ENCODE measurements at regions not wholly inside any gene's neighbourhood (a gene's known extent, or its start where the extent isn't known, plus 50 kb on each side); places are given as distances from the start of the nearest gene placed in this dataset.
"Not testable (repeated sequence)": the region's sequence is repeated elsewhere in the genome, so short reads cannot be mapped to it uniquely, and the experiment has no call there.

DNA sequence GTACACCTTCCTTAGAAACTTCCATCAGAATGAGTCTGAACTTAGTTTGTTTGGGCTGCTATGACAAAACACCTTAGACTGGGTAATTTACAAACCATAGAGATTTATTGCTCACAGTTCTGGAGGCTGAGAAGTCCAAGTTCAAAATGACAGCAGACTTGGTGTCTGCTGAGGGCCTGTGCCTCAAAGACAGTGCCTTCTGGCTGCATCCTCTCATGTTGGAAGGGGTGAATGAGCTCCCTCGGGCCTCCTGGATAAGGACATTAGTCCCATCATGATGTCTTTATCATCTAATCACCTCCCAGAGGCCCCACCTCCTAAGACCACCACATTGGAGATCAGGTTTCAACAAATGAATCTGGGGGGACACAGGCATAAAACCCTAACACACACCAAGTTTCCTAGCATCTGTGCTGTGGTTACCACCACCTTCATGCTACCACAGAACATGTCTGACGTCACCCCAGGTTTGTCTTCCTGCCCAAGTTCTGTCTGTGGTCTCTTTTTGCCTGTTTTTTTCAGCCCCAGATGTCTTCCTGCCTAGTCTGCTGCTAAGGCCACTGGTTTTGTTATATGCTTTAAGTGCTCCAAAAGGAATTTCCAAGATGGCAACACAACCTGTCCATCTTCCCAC, 150.9 kb upstream of the COBL start:
- DNase-seq = peak; percentile 4

GRCh38 chr7:51459809-51460208, 143.2 kb upstream of the COBL start:
- DNase-seq = no peak

- DNase-seq = no peak
Measured at GRCh38 chr7:51458693-51459092, 142.1 kb upstream of the COBL start.

GRCh38 chr7:51457079-51457478, 140.5 kb upstream of the COBL start:
- DNase-seq = no peak

- DNase-seq = no peak
Measured at GRCh38 chr7:51456431-51457060, 139.9 kb upstream of the COBL start.

DNA sequence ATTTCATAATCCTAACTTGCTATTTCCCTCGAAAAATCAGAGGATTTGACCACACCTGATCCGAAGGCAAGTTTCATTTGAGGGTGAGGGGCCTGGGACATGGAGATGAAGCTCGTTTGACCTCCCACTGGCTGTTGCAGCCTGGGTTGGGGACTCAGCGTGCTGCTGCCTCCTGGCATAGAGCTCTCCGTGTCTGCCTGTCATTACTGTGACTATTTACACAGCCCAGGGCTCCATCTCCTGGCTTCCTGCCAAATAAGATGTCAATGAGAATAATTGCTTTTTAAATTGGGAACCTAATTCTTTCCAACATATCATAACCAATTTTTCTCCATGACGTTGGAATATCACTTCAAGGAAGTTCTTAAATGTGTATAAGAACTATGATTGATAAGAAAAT, 139.3 kb upstream of the COBL start:
- DNase-seq = no peak

GRCh38 chr7:51455513-51455912, 138.9 kb upstream of the COBL start:
- no peak for DNase-seq

DNA sequence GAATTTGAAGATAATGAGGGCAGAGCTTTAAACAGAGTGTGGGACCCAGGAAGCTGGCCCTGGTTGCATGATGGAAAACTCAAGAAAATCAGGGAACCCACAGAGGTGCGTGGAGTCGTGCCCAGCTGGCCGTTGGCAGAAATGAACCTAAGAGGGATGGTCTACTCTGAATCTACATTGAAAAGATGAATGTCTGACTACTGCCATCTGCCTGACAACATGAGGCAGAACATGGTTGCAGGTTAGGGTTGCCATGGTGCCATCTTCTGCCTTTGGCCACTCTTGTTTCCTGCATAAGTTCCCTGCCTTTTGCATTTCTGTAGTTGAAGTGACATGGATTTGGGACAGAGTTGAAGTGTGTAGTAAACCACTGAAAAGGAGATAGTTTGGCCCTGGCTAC, 138.5 kb upstream of the COBL start:
- no peak for DNase-seq

DNA sequence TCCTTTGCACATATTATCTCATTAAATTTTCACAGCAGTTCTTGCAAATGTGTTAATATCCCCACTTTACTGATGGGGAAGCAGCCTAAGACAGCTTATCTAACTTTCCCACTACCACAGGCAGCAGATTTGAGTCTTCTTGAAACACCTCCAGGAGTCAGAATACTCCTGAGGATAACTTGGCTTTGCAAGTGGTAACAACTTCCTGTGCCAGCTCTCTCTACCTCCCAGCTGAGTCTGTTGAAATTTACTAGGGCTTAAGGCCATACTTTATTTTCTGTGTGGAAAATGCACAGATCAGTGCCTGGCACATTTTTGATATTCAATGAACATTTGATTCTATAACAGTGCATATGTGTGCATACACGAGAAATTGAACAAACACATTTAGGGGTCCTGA, 136.1 kb upstream of the COBL start:
- DNase-seq = no peak

DNA sequence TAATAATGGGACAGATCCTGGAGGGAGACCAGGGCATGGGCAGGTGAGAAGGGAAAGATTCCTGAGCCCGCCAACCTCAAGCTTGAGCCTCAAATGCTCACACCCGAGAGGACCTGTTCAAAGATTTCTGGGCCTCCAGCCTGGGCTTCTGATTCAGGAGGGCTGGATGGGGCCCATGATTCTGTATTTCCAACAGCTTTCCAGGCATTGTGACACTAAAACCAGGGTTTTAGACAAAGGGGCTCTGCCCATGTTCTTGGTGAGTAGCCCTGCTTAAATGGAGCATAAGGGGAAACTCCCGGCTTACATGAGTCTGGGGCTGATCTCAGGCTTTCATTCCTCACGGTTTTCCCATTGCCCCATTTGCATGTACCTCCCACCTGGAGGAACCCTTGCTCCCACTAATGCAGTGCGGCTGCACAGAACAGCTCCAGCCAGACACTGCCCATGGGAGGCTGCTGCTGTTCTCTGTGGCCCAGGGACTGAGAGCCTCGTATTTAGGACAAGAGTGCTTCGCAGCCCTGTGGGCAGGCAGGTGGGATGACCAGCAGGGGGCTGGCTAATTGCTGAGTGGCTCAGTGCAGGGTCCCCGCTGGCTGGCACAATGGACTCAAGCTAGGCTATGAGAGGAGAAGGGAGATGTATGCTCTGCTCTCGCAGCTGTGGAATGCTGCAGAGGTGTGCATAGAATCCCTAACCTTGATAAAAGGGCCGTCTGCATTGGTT, 135.3 kb upstream of the COBL start:
- DNase-seq = no peak

DNA sequence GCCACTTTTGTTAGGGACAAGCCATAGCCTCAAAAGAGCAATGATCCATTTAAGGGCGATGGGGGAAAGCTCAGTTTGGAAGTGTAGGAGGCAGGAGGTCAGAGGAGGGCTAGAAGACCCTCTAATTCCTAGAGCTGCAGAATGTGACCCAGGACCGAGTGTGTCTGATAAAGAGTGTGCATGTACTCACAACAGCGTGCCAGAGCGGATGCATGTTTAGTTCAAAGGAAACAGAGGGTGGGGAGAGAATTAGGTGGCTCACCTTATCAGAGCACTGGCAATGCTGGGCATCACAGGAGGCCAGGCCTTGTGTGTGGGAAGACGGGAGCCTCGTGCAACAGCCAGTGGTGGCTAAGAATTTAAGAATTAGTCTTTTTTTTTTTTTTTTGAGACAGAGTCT, 133.9 kb upstream of the COBL start:
- DNase-seq = no peak

- no peak for DNase-seq
Measured at GRCh38 chr7:51446785-51447184, 130.2 kb upstream of the COBL start.

DNA sequence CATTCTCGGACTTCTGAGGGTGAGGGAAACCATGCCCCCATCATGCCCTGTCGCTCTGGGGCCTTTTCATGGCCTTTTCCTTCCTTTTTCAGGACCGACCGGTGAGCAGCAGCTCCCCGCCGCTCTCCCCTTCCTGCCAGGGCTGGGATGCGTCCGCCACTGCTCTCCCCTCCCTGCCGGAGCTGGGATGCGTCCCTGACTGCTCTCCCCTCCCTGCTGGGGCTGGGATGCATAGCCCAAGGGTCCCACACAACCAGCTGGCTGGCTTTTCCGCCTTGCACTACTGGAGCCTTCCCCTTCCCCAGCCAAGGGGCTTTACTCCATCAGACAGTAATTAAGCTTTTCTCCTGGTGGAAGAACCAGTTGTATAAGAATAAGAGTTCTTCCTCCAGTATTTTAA, 129.7 kb upstream of the COBL start:
- no peak for DNase-seq

GRCh38 chr7:51444936-51445335, 128.3 kb upstream of the COBL start:
- no peak for DNase-seq

- DNase-seq = peak; percentile 58
Measured at GRCh38 chr7:51430480-51431086, 114.0 kb upstream of the COBL start.

GRCh38 chr7:51428217-51428887, 111.7 kb upstream of the COBL start:
- no peak for DNase-seq

GRCh38 chr7:51426163-51426562, 109.6 kb upstream of the COBL start:
- DNase-seq = no peak

DNA sequence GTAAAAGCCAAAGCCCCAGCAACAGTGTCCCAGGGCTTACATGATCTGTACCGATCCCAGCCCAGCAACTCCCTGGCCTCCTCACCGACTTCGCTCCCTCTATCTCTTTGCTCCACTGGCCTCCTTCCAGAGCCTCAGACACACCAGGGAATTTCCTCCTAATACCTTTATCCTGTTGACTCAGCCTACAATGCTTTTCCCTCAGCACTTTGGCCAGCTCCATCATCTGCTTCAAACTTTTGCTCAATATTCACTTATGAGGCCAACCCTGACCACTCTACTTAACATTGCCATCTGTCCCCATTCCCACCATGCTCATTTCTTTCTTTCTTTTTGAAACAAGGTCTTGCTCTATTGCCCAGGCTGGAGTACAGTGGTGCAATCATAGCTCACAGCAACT, 93.3 kb upstream of the COBL start:
- DNase-seq = not testable (repeated sequence)

DNA sequence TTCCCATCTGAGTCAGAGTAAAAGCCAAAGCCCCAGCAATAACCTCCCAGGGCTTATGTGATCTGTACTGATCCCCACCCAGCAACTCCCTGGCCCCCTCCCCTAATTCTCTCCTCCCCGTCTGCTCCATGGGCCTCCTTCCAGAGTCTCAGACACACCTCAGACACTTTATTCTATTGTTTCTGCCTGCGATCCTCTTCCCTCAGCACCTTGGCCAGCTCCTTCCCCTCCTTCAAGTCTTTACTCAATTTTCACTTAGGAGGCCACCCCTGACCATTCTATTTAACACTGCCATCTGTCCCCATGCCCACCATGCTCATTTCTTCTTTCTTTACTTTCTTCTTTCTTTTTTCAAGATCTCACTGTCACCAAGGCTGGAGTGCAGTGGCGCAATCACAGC, 81.0 kb upstream of the COBL start:
- DNase-seq = not testable (repeated sequence)

DNA sequence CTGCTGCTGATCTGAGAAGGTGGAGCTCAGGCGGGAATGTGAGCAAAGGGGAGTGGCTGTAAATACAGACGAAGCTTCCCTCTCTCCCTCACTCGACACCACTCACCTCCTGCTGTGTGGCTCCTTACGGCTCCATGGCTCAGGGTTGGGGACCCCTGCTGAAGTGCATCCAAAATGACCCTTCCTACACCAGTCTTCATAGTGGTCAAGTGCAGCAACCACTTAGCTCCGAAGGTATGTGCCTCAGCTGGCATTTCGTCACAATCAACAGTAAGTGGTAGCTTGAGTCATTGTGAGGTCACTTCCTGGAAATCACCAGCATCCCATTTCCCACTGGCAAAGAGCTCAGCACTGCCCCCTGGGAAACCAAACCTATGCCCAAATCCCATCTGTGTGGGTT, 76.4 kb upstream of the COBL start:
- not testable (repeated sequence) for DNase-seq

- DNase-seq = not testable (repeated sequence)
Measured at GRCh38 chr7:51389952-51390351, 73.3 kb upstream of the COBL start.

GRCh38 chr7:51389216-51389812, 72.7 kb upstream of the COBL start:
- DNase-seq = not testable (repeated sequence)

GRCh38 chr7:51388241-51388640, 71.6 kb upstream of the COBL start:
- DNase-seq = not testable (repeated sequence)

All from activated CD4-positive, alpha-beta T cell treated with anti-CD3 and anti-CD28 coated beads, Interleukin-2, amount 50 U/mL, for 16 hours (primary cell).